ENCODE measurements at regions not wholly inside any gene's neighbourhood (a gene's known extent, or its start where the extent isn't known, plus 50 kb on each side); places are given as distances from the start of the nearest gene placed in this dataset.

- TF ChIP-seq EZH2 (IDR thresholded peaks at IDR 0.05; ENCODE audit: insufficient read depth, poor library complexity, severe bottlenecking), result no peak
- TF ChIP-seq EZH2phosphoT487 (IDR thresholded peaks at IDR 0.05; ENCODE audit: insufficient read depth, low read depth), result no peak
Measured at GRCh38 chr13:112130418-112130817, 63.5 kb downstream of the SOX1 start.
